ENCODE measurements at regions not wholly inside any gene's neighbourhood (a gene's known extent, or its start where the extent isn't known, plus 50 kb on each side); places are given as distances from the start of the nearest gene placed in this dataset.

GRCh38 chr2:71862921-71863320 lies 284.7 kb downstream of the CYP26B1 start:
- Histone ChIP-seq H3K79me1 (ENCODE audit: low read depth, low read length) (no peaks in the 10 kb centered on the region), H3K27me3 (replicated peaks in 1 of 4; ENCODE audit: control insufficient read depth in 3 of 4, extremely low read depth in 1 of 4, insufficient read depth in 3 of 4, low read length in 3 of 4) (no peaks in the 10 kb centered on the region), H3K79me2 (ENCODE audit: control insufficient read depth in 1 of 2, insufficient read depth in 2 of 2, low read length in 2 of 2) (no peaks in the 10 kb centered on the region), H2BK120ac (replicated peaks; ENCODE audit: low read depth, low read length) (no peak overlapping the region), H4K5ac (ENCODE audit: insufficient read length, low read depth, low read length) (no peak overlapping the region), H3K56ac (replicated peaks; ENCODE audit: insufficient read length, low read depth, low read length) (no peak overlapping the region), H2AK5ac (ENCODE audit: low read depth, low read length) (no peak overlapping the region), H3K23ac (ENCODE audit: insufficient read length) (no peak overlapping the region), H3K36me3 (ENCODE audit: control insufficient read depth in 2 of 4, insufficient read depth in 4 of 4, low read length in 3 of 4) (no peaks in the 10 kb centered on the region), H3K27ac (ENCODE audit: low read depth, low read length) (no peak overlapping the region), H3K4me2 (ENCODE audit: insufficient read depth in 1 of 2, low read depth in 2 of 2, low read length in 2 of 2) (no peak overlapping the region), H3K18ac (ENCODE audit: extremely low read depth, low read length) (no peak overlapping the region), H3K9me3 (ENCODE audit: insufficient read depth in 2 of 2, low read depth in 1 of 2, low read length in 1 of 2) (no peaks in the 10 kb centered on the region), H2BK12ac (ENCODE audit: low read depth, low read length) (no peak overlapping the region), H3K4me1 (replicated peaks in 1 of 4; ENCODE audit: control insufficient read depth in 3 of 4, insufficient read depth in 4 of 4, low read length in 3 of 4) (no peaks in the 10 kb centered on the region), H3K4ac (replicated peaks; ENCODE audit: insufficient read length, low read depth, low read length) (no peak overlapping the region), H2BK5ac (ENCODE audit: low read depth, low read length) (no peak overlapping the region), H3K23me2 (ENCODE audit: low read depth, low read length) (peaks cover 2% of the 10 kb centered on the region; the same call in 1 of the 2 replicates), H3K4me3 (ENCODE audit: extremely low read depth in 1 of 4, insufficient read depth in 2 of 4, low read depth in 3 of 4, low read length in 4 of 4) (no peak overlapping the region), H2AFZ (ENCODE audit: low read length) (no peak overlapping the region), H2BK15ac (ENCODE audit: low read length) (no peak overlapping the region), H4K8ac (ENCODE audit: extremely low read depth, insufficient read depth, low read length) (no peak overlapping the region), H2BK20ac (ENCODE audit: low read length) (no peak overlapping the region), H4K91ac (replicated peaks; ENCODE audit: insufficient read length, low read length) (no peak overlapping the region), H3K14ac (ENCODE audit: insufficient read length) (no peak overlapping the region), H3K9ac (replicated peaks in 1 of 4; ENCODE audit: extremely low read depth in 1 of 4, low read depth in 3 of 4, low read length in 3 of 4) (no peak overlapping the region), H4K20me1 (replicated peaks in 1 of 2; ENCODE audit: control insufficient read depth in 1 of 2, insufficient read depth in 2 of 2, low read length in 2 of 2) (no peaks in the 10 kb centered on the region)
- whole genome bisulfite sequencing, 2 experiments (ENCODE audit: extremely low coverage in 1 of 2, insufficient coverage in 1 of 2, insufficient read length in 1 of 2, insufficient replicate concordance in 2 of 2, low coverage in 1 of 2, low lambda C conversion rate in 2 of 2, missing lambda C conversion rate in 1 of 2) = 74% methylated on average over 3 of the region's 3 CpGs; no CpG with 5 or more reads in 1 of the 2 experiments
- CTCF ChIA-PET (ENCODE audit: partially characterized antibody) = interaction anchor here (0.5 to 1.3 kb wide), 2 partner anchors 12 to 86 kb away, joined by 3 to 8 read pairs; no protein-coding TSS in a partner anchor
- no peak for DNase-seq (ENCODE audit: low read depth in 1 of 2, low spot score in 2 of 2)
- TF ChIP-seq HDAC6 (IDR thresholded peaks at IDR 0.05; ENCODE audit: low read depth, low read length) (no peak), BRCA1 (IDR thresholded peaks at IDR 0.05; ENCODE audit: low read depth, low read length) (no peak), JUND (IDR thresholded peaks at IDR 0.05; ENCODE audit: low read length) (no peak), SRF (IDR thresholded peaks at IDR 0.05; ENCODE audit: low read depth, low read length) (no peak), TEAD4 (IDR thresholded peaks at IDR 0.05; ENCODE audit: low read depth, low read length) (no peak)
- no peak for FAIRE-seq
- POLR2A ChIA-PET (ENCODE audit: partially characterized antibody) = no interaction called here
